NT2/D1 (cell line): ENCODE measurements at regions not wholly inside any gene's neighbourhood (a gene's known extent, or its start where the extent isn't known, plus 50 kb on each side); places are given as distances from the start of the nearest gene placed in this dataset.

Experiments
- DNase-seq: peaks from one replicate; pipeline ENCODE4 v3.0.0-alpha.2; 2011; ENCODE audit warnings: low read depth, low spot score
- H3K27me3 ChIP-seq: 2 replicates; pipeline ENCODE4 v1.6.0; 2011; ENCODE audit warnings: mild to moderate bottlenecking; ENCODE audit not compliant: insufficient read length, insufficient read depth
- H3K36me3 ChIP-seq: 2 replicates; pipeline ENCODE4 v1.6.1; 2011; ENCODE audit warnings: mild to moderate bottlenecking, low read length, mixed read lengths; ENCODE audit not compliant: insufficient read depth, insufficient read length
- H3K4me1 ChIP-seq: 2 replicates; pipeline ENCODE4 v1.5.1; 2011; ENCODE audit not compliant: insufficient read depth, insufficient read length
- H3K4me3 ChIP-seq: 2 replicates; pipeline ENCODE4 v1.5.1; 2011; ENCODE audit warnings: low read depth; ENCODE audit not compliant: insufficient read length
- H3K9ac ChIP-seq: 2 replicates; pipeline ENCODE4 v1.6.0; 2011; ENCODE audit warnings: low read depth; ENCODE audit not compliant: insufficient read length
- H3K9me3 ChIP-seq: 2 replicates; pipeline ENCODE4 v1.5.1; 2011; ENCODE audit warnings: mild to moderate bottlenecking, low read length; ENCODE audit not compliant: insufficient read depth
- SUZ12 ChIP-seq: IDR thresholded peaks from 2 replicates; pipeline ENCODE4 v1.6.1; 2011; ENCODE audit not compliant: insufficient read length, insufficient read depth; ENCODE audit errors: extremely low read depth
- YY1 ChIP-seq: IDR thresholded peaks from 2 replicates; pipeline ENCODE4 v1.6.1; 2011; ENCODE audit not compliant: insufficient read length, insufficient read depth
- ZNF274 ChIP-seq: IDR thresholded peaks from 2 replicates; pipeline ENCODE4 v1.6.1; 2011; ENCODE audit warnings: mild to moderate bottlenecking, low read depth, low read length

- H3K4me1 ChIP-seq = no peaks in the 10 kb centered on the region
- H3K27me3 ChIP-seq = no peaks in the 10 kb centered on the region
- TF ChIP-seq YY1 (no peak), SUZ12 (no peak), ZNF274 (no peak)
- H3K9ac ChIP-seq = no peak overlapping the region
- no peak overlapping the region for H3K4me3 ChIP-seq
- DNase-seq = no peak
- H3K36me3 ChIP-seq = no peaks in the 10 kb centered on the region
- H3K9me3 ChIP-seq = no peaks in the 10 kb centered on the region; the same call in 1 of the 2 replicates
Measured at GRCh38 chr5:54611290-54611951, 93.9 kb downstream of the SNX18 start.

GRCh38 chr5:54610197-54610944 lies 92.8 kb downstream of the SNX18 start:
- Histone ChIP-seq H3K4me1 (no peaks in the 10 kb centered on the region), H3K9me3 (no peaks in the 10 kb centered on the region; the same call in 1 of the 2 replicates), H3K27me3 (no peaks in the 10 kb centered on the region), H3K36me3 (no peaks in the 10 kb centered on the region), H3K4me3 (no peak overlapping the region), H3K9ac (no peak overlapping the region)
- DNase-seq = no peak
- TF ChIP-seq SUZ12 = no peak
- no peak for TF ChIP-seq ZNF274
- no peak for TF ChIP-seq YY1

GRCh38 chr5:54608423-54609085 lies 91.0 kb downstream of the SNX18 start:
- TF ChIP-seq ZNF274 (no peak), SUZ12 (no peak), YY1 (no peak)
- H3K9ac ChIP-seq = no peak overlapping the region
- no peaks in the 10 kb centered on the region for H3K4me1 ChIP-seq
- no peak overlapping the region for H3K4me3 ChIP-seq
- no peak for DNase-seq
- no peaks in the 10 kb centered on the region for H3K27me3 ChIP-seq
- no peaks in the 10 kb centered on the region for H3K36me3 ChIP-seq
- H3K9me3 ChIP-seq = no peaks in the 10 kb centered on the region; the same call in 1 of the 2 replicates

GRCh38 chr5:54607006-54607405 lies 89.4 kb downstream of the SNX18 start:
- DNase-seq = no peak
- no peaks in the 10 kb centered on the region for H3K27me3 ChIP-seq
- TF ChIP-seq YY1 = no peak
- TF ChIP-seq SUZ12 = no peak
- TF ChIP-seq ZNF274 = no peak
- no peaks in the 10 kb centered on the region; the same call in 1 of the 2 replicates for H3K9me3 ChIP-seq
- H3K9ac ChIP-seq = no peak overlapping the region
- no peak overlapping the region for H3K4me3 ChIP-seq
- no peaks in the 10 kb centered on the region for H3K4me1 ChIP-seq
- H3K36me3 ChIP-seq = no peaks in the 10 kb centered on the region

- Histone ChIP-seq H3K36me3 (no peaks in the 10 kb centered on the region), H3K9me3 (no peaks in the 10 kb centered on the region), H3K4me3 (no peak overlapping the region), H3K4me1 (no peaks in the 10 kb centered on the region), H3K27me3 (no peaks in the 10 kb centered on the region), H3K9ac (no peak overlapping the region)
- no peak for TF ChIP-seq YY1
- no peak for TF ChIP-seq ZNF274
- TF ChIP-seq SUZ12 = no peak
- no peak for DNase-seq
Measured at GRCh38 chr5:54603372-54603771, 85.8 kb downstream of the SNX18 start.

GRCh38 chr5:54602475-54602874 lies 84.9 kb downstream of the SNX18 start:
- no peak for DNase-seq
- no peaks in the 10 kb centered on the region for H3K27me3 ChIP-seq
- H3K9me3 ChIP-seq = no peaks in the 10 kb centered on the region
- H3K9ac ChIP-seq = no peak overlapping the region
- no peak for TF ChIP-seq ZNF274
- no peak for TF ChIP-seq SUZ12
- TF ChIP-seq YY1 = no peak
- H3K36me3 ChIP-seq = no peaks in the 10 kb centered on the region
- no peaks in the 10 kb centered on the region for H3K4me1 ChIP-seq
- H3K4me3 ChIP-seq = no peak overlapping the region
